HG03460 (cell line): ENCODE measurements at regions not wholly inside any gene's neighbourhood (a gene's known extent, or its start where the extent isn't known, plus 50 kb on each side); places are given as distances from the start of the nearest gene placed in this dataset.
"Not testable (repeated sequence)": the region's sequence is repeated elsewhere in the genome, so short reads cannot be mapped to it uniquely, and the experiment has no call there.

Experiments
- ATAC-seq: cut with Tn5 transposase; IDR thresholded peaks from one replicate; pipeline ENCODE4 v1.9.1; 2021; ENCODE audit not compliant: unreplicated experiment

GRCh38 chr1:181949500-181949899, 112.0 kb downstream of the ZNF648 start:
- no peak for ATAC-seq

GRCh38 chr1:181948372-181948771, 113.1 kb downstream of the ZNF648 start:
- no peak for ATAC-seq

GRCh38 chr1:181947441-181947840, 114.1 kb downstream of the ZNF648 start:
- no peak for ATAC-seq

- peak; percentile 79 for ATAC-seq
These were observed 124.5 kb downstream of the ZNF648 start for GRCh38 chr1:181936768-181937581.

GRCh38 chr1:181936269-181936668, 125.2 kb downstream of the ZNF648 start:
- ATAC-seq = peak; percentile 33

- ATAC-seq = no peak
These were observed 129.6 kb downstream of the ZNF648 start for GRCh38 chr1:181931873-181932272.

GRCh38 chr1:181930187-181930586, 131.3 kb downstream of the ZNF648 start:
- no peak for ATAC-seq

GRCh38 chr1:181926697-181927096, 134.8 kb downstream of the ZNF648 start:
- ATAC-seq = no peak

GRCh38 chr1:181924034-181924433, 137.5 kb downstream of the ZNF648 start:
- ATAC-seq = not testable (repeated sequence)

- no peak for ATAC-seq
These were observed 142.0 kb downstream of the ZNF648 start for GRCh38 chr1:181919542-181919941.

GRCh38 chr1:181918880-181919525, 142.5 kb downstream of the ZNF648 start:
- ATAC-seq = no peak

- ATAC-seq = no peak
These were observed 149.8 kb downstream of the ZNF648 start for GRCh38 chr1:181911715-181912114.

GRCh38 chr1:181910905-181911304, 150.6 kb downstream of the ZNF648 start:
- no peak for ATAC-seq

GRCh38 chr1:181909010-181909409, 152.5 kb downstream of the ZNF648 start:
- ATAC-seq = no peak

GRCh38 chr1:181906631-181907030, 154.9 kb downstream of the ZNF648 start:
- ATAC-seq = no peak

GRCh38 chr1:181905944-181906597, 155.4 kb downstream of the ZNF648 start:
- no peak for ATAC-seq

GRCh38 chr1:181898773-181899172, 162.7 kb downstream of the ZNF648 start:
- no peak for ATAC-seq

- ATAC-seq = no peak
These were observed 164.7 kb downstream of the ZNF648 start for GRCh38 chr1:181896824-181897223.

GRCh38 chr1:181894439-181894859, 167.1 kb downstream of the ZNF648 start:
- ATAC-seq = no peak

- ATAC-seq = no peak
These were observed 167.6 kb downstream of the ZNF648 start for GRCh38 chr1:181893937-181894336.

- ATAC-seq = not testable (repeated sequence)
These were observed 168.4 kb downstream of the ZNF648 start for GRCh38 chr1:181893150-181893549.

GRCh38 chr1:181872562-181872961, 188.9 kb downstream of the ZNF648 start:
- ATAC-seq = no peak
